Activated CD4-positive, CD25-positive, alpha-beta regulatory T cell treated with anti-CD3 and anti-CD28 coated beads, Interleukin-2, amount 50 U/mL, for 72 hours (primary cell): ENCODE measurements at regions not wholly inside any gene's neighbourhood (a gene's known extent, or its start where the extent isn't known, plus 50 kb on each side); places are given as distances from the start of the nearest gene placed in this dataset.
A peak's percentile ranks its signal among the peaks of the same experiment; 100 is the strongest.
"Not testable (repeated sequence)": the region's sequence is repeated elsewhere in the genome, so short reads cannot be mapped to it uniquely, and the experiment has no call there.

ENCODE experiments used
- DNase-seq: peaks from one replicate; pipeline ENCODE4 v3.0.0; 2021

DNA sequence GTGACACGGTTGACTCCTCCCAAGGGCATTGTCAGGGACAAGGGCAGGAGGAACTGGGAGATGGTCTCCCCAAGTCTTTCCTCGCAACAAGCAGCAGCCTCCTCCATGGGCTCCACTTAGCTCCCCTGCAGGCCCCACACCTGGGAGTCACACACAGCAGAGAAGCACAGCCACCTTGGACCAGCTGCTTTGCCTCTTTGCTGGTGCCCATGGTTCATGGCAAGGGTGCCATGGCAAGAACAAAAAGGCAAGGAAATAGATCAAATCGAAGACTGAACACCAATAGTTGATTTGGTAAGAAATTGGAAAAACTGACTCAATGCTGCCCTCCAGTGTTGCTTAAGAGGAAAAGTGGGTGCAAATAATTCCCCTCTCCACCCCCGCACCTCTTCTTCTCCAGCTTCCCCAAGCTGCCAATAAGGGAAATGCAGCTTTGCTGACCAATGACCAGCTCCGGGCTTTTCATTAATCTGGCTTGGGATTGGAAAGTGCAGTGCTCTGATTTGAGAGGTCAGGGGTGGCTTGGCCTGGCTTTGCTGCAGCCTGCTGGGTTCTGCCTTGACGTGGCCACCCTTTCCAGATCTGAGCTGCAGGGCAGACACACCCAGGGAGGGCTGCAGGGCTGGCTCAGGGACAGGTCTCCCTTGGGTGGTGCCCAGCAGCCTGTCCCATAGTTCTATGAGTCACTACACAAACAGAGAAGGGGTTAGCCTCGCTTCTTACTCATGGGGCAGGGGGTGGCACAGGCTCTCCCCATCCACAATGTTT lies 162.0 kb downstream of the KLF13 start:
- DNase-seq, result peak; percentile 45

DNA sequence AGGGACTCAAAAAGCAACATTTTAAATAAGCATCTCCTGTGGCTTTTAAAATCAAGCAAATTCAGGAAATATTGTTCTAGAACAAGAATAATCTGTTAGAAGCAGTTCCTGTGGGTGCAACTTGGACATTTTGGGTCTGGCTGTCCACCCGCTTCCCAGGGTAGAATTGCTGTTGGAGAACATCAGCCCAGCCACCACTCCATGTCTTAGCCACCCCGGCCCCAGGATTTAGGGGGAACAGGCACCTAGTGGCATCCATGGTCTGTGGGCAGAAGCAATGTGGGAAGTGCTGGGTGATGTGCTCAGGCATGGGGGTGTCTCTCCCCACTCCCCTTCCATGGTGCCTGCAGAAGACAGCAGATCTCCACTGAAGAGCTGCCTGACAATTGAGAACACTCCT lies 162.6 kb downstream of the KLF13 start:
- no peak for DNase-seq

DNA sequence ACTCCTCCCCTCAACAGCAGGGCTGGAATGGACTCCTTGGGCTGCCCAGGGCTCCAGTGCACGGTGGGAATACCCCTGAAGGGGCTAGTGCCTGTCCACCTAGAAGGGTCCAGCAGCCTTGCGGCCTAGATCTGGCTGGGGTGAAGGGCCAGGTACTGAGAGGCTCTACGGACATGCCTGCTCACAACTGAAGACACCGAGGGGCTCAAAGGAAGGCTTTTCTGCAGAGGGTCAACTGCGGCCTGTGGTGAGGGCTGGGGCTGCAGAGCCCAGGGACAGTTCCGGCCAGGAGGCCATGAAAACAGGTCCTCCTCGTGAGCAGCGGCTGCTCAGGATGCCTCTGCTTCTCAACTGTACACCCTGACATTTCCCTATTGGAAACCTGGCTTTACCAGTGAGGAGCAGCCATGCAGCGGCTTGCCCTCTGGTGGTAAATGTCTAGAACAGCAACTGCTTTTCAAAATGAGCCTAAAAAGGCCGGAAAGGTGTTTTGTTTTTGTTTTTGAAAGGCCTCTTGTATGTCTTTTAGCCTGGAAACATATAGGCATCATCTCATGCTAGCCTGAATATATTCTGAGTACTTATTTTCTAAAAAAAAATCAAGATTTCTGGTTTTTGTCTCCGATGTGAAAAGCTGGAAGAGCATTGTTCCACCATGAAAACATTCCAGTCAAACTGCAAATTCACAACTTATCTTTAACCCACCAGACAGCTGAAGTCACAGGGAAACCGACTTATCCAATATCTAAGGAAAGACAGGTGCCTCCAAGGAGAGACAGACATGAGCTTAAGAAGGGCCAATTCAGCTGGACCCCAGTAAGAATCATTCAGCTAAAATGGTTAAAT lies 163.4 kb downstream of the KLF13 start:
- no peak for DNase-seq

DNA sequence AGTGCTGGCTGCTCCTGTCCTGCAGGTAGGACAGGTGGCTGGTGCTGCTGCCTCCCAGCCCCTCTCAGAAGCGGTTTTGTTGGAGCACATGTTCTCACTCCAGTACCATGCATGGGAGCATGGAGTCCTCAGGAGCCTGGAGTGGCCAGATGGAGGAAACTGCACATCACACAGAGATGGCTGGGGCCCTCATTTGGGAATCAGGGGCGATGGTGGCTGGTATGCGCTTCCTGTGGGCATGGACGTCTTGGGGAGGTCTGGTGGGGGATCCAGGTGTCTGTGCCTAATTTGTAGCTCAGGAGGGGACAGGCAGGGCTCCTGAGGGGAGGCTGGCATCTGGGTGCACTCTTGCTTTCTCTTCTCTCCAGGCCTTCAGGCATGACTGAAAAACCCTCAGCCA lies 168.2 kb downstream of the KLF13 start:
- DNase-seq, result no peak

DNA sequence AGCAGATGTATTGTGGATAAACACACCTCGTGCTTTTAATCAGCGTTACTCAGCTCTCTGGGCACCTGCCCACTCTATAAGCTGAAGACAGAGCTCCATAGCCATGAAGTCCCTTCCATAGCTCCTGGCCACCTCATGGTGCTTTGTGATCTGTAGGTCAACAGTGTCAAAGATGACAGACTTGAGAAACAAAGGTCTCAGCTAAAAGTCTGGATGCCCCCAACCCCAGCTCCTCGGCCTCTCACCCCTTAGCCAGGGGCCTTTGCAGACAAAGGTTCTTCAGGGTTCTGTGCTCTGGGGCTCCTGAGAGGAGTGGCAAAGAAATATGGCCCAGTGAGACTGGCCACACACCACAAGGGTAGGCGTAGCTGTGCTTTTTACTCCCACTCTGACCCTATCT lies 168.6 kb downstream of the KLF13 start:
- DNase-seq, result no peak

DNA sequence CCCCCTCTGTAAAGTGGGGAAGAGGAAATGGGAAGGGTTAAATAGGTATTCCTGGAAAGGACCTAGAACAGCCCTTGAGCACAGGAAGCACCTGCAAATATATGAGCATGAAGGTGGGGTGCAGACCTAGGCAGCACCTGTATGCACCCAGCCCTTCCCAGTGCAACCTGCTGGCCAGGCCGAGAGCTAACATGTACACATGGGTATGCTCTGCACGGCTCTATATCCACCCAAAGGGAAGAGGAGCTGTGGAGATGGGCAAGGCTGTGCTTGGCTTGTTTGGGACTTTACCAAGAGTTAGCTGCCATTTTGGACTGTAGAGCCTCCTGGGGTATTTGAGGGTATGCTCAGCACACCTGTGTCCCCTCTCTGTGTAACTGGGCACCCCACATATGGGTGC lies 171.2 kb downstream of the KLF13 start:
- DNase-seq, result no peak

DNA sequence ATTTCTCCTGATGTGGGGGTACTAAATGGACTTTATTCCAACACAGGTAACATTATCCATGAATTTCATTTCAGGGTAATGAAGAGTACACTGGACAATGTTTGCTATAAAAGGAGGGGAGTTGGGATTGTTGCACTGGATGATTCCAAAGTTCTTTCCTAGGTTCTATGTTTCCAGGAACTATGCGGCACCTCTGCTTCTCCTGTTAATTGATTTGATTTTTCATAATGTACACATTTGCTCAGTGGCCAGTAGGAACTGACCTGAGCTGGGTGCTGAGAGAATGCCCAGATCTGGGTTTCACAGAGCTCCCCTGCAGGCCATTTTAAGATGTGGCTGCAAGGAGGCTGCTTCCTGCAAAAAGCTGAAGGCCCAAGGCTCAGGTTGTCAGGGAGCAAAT lies 171.7 kb downstream of the KLF13 start:
- DNase-seq, result no peak

DNA sequence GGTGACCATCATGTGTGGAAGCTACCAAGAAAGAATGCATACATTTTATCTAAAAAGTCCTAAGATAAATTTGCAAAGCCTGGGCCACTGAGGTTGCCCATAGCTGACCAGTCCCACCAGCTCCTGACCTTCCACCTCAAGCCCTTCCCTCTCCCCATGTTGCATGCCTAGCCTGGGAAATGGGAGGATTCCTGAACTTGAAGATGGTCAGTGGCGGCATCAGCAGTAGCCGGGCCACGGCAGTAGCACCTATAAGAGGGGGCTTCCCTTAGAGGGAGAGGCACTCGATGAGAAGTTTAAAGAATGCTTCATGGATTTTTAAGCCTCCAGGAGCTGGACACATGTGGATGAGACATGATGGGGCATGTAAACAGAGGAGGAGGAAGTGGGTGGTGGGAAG lies 172.1 kb downstream of the KLF13 start:
- DNase-seq, result no peak

DNA sequence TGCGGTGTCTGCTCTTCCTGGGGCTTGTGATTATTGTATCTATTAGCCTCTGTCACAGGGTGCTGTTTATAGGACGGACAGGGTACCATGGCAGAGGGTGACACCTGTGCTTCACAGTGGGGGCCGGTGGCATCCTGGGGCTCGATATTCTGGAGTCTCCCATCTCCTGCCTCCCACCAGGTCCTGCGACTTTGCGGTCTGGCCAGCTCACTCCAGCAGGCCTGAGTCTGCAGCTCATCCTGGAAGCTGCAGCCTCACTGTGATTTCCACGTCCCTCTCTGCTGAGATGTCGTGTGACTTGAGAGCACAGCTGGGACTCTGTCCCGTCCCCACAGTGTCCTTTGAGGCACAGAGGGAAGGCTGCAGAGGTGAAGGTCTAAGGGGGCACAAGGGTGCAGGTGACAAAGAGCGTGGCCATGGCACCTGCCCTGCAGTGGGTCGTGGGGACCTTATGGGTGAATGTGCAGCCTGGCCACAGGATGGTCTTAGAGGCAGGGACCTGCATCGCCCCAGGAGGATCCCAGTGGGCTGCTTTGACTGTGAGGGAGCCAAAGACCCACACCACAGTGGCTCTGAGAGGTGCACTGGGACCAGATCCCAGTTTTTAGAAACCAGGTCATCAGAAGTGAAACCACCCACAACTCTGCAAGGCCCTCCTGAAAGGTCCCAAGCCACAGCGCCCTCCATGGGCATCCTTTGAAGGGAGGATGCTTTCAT lies 172.8 kb downstream of the KLF13 start:
- no peak for DNase-seq

DNA sequence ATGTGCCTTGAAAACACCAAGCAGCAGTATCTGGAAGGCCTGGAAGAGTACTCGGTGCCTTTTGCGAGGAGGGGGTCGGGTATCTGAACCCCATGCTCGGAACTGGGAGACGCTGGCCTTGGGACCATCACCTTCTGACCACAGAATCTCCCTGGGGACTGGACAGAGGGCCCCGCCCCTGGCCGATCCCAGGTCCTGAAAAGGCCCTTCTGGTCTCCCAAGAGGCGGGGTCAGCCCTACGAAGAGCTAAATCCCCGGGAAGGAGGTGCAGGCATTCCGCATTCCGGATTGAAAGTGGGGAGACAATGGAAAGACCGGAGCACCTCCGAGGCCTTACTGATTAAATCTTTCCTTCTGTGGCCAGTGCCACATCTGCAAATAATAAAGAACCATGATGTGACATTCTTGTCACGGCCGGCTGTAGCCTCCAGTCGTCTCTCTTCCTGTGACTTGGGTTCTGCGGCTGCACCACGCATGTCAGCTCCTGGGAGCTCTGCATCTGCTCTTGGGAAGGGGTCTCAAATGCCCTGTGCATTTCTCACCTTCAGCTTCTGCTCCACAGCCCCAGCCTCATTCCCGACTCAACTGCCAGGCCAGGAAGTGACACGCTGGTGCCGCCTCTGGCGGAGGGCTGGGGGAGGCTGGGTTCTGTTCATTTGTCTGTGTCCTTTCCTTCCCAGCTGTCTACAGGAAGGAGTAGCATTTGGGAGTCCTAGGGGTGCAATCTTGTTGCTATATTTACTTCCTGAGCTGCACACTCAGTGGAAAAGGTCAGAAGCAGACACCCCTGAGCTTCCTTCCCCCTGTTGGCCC lies 173.5 kb downstream of the KLF13 start:
- DNase-seq, result no peak

DNA sequence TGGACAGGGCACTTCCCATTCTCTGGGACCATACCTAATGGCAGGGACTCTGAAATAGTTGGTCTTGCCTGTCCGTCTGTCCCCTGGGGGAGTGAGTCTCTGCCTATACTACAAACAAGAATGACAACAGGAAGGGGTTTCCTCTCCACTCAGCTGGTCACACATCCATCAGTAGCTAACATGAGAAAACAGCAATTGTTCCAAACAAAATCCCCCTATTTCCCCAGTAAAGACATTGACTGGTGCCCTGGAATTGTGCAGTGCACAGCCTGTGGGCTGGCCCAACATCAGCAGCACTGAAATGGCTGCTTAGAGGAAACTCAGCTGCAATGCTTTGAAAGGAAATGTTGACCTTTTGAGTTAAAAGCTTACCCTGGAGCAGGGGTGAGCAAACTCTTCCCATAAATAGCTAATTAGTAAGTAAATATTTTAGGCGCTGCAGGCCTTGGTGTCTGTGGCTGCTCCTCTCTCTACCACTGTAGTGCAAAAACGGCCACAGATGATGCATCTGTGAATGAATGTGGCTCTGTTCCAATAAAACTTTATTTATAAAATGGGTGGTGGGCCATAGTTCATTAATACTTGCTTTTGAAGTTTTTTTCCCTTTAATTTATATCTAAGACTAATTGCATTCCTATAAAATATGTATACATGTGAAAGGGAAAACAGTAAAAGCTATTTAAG lies 174.3 kb downstream of the KLF13 start:
- no peak for DNase-seq

DNA sequence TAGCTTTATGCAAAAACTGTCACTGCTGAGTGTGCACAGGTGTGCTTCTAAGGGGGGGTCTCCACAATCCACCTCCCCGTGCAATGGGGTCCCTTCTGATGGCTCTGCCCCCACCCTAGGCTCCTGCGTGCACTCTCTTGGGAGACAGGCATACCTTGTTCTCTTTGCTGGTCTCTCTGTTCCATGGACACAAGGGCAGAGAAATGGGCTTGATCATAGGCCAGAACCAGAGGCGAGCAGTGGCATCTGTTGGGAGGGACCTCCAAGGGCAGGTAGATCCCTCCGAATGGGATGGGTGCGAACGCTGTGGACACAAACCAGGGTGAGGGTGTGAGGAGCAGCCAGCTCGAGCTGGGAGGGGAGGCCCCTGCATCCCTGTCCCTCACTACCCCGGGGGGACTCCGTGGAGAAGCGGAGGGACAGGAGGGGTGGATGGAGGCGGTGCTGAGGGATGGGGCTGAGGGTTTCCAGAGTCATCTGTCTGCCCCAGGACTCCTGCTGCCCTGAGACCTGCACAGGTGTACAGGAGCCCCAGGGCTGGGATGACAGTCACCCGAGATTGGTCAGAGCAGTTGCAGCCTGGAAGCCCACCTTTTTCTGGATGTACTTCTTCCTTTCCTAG lies 175.0 kb downstream of the KLF13 start:
- DNase-seq, result no peak

DNA sequence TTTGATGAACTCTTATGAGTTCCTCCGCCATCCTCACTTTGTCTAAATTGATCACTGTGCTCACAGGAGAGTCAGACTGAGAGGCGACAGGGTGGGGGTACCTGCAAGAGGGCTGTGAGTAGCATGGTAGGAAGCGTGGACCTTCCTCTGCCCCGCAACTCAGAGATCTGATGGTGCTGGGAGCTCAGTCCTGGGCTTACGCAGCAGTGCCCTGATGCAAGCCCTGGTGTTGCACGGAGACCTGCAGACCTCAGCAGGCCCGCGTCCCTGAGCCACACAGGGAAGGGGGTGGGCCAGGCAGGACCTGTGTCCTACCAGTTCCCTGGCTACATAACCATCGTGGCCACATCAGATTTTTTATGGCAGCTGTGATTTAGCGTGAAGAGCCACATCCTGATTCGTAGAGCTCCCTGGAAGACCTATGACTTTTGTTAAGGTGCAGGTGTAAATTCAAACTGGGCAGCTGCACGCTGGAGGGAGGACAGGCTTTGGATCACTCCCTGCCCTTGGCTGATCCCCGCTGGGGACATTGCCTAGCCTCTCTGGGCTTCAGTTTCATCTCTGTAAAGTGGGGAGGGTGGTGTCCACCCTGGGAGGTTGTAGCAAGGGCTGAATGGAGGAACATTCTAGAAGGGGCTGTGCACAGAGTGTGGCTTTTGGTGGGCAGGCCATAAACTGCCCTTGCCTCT lies 176.1 kb downstream of the KLF13 start:
- DNase-seq, result no peak

DNA sequence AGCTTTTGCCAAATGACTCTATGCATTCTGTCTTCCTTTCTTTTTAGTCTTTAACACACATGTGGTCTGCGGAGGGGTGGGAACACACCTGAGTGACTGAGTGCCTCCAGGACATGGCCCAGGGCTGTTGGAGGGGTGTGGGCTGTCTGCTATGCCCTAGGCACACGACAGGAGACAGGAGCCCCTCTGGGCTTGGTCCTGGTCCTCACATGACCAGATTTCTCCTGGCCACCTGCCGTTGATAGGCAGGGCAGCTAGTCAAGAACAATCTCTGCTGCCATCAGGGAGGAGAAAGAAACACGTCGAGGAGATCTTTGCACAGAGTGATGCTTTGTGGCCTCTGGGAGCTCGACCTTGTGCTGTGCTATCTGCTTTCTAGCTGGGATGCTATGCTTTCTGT lies 176.6 kb downstream of the KLF13 start:
- no peak for DNase-seq

DNA sequence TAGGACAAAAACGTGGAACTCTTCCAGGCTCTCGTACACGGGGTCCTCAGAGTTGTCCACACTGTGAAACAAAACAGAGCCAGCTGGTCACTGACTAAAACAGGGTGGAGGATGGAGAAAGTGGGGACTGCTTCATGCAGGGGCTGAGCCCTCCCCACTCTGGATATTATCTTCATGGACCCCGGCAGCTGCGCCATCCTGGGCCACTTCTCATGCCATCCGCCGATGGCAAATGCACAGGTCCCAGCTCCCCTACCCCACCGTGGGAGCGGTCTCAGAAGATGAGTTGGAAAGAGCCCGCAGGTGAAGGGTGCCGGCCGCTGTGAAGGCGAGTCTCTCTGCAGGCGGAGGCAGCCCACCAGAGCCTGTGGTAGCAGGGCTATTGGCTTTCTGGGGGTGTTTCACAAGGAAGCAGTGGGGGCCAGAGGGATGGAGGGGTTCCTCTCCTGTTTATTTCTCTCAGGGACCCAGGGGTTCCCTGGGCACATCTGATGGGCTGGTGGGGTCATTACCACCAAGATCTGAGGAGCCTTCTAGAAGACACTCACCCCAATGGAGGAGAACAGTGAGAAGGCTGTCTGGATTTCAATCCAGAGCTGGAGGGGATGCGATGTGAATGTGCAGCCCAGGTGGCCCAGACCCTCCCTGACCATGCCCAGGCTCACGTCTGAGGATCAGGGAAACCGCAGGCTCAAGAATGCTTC lies 177.3 kb downstream of the KLF13 start:
- no peak for DNase-seq

DNA sequence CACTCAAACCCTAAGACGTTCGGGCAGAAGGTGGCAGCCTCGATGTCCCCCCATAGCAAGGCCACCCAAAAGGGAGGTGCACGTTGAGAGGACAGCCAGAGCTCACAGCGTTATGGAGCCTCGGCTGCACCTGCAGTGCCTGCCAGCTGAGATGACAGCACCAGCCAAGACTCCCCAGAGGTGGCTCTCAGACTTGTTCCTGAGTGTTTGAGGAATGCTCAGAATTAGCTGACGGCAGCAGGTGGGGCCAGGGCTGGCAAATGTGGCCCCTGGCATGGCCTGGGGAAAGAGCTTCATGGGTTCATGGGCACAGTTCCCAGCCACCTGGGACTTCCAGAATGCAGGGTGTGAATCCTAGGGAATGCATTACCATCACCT lies 177.8 kb downstream of the KLF13 start:
- no peak for DNase-seq

DNA sequence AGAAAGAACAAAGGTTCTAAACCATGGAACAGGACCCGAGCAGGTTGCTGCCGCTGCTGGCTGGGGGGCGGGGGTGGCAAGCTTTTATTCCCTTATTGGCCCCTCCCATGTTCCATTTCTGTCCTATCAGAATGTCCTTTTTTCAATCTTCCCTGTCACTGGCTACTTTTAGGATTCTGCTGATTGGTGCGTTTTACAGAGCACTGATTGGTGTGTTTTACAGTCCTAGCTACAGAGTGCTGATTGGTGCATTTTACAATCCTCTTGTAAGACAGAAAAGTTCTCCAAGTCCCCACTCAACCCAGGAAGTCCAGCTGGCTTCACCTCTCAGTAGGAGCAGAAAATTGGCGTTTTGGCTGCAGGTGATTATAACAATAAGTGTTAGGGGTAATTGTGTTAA lies 180.9 kb downstream of the KLF13 start:
- not testable (repeated sequence) for DNase-seq

DNA sequence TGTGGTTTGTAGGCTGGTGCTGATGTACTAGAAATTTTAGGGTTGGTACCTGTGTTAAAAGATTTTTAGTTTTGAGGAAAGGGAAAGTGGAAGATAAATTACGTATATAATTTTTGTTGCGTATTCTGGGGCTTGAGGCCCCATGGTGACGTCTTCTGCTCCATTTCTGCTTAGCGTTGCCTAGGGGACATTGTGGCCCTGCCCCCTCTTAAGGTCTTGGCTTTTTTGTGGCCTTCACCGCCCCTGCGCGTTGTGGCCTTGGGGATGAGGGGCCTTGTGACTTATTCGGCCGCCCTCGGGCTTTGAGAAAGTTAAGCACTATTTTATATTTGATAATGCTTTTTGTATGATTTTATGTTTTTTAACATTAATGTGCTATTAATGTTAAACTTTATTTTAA lies 182.0 kb downstream of the KLF13 start:
- DNase-seq, result no peak

DNA sequence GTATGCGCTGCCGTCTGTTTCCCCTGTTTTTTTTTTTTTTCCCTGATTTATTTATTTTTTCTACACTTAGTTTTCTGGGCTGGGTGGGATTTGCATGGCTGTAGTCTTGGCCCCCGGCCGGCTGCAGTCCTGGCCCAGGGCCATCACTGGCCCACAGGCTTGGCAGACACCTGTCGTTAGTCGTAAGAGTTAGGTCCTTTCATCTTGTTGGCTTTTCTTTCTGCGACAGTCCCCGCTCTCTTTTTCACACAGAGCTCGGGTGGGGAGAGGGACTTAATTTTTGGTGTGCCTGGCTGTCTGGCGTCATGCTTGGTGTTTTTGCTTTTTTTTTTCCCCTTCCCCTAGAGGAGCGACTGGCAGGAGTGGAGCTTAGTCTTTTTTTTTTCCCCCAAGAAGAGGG lies 183.4 kb downstream of the KLF13 start:
- no peak for DNase-seq

DNA sequence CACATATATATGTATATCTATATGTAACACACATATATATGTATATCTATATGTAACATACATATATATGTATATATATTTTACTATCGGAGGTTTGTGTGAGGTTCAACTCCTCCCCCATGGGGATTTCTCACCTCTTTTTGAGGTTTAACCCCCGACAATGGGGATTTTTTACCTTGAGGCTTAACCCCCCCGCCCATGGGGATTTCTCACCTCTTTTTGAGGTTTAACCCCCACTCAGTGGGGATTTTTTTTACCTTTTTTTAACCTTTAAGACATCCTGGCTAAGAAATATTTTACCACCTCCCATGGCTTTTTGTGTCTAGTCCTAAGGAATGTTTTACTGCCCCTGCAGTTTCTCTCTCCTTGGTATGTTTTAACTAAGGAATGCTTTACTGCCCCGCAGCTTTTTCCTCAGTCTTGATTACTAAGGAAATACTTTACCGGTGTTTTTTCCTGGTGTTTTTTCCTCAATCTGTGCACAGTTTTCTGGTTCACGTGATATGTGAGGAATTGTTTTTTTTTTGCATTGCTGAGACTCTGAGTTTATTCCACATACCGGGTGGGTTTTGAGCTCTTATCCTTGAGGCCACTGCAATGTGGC lies 185.2 kb downstream of the KLF13 start:
- DNase-seq, result peak; percentile 53
